ENCODE measurements at regions not wholly inside any gene's neighbourhood (a gene's known extent, or its start where the extent isn't known, plus 50 kb on each side); places are given as distances from the start of the nearest gene placed in this dataset.

DNA sequence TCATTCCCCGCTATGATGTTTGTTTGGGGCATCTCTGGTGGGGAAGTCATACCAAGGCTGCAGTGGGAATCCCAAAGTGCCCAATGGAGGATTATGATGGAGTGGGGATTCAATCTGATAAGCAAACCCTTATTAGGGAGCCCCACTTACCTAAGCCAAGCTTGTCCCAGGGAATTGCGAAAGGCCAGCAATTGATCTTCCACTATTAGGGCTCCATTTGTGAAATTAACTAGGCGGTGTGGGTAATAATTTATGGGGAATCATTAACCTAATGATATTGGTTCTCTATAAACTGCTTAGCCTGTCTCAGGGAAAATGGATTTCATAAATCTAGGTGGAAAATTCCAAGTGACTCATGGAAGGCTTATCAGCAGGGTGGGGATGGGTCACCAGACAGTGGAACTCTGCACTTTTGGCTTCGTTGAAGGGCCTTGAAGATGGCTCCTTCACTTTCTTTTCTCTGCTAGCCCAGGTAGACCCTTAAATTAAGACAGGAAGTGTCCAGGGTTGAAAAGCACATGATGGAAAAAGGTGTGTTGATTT, 113.0 kb upstream of the WSCD2 start:
- H3K36me3 ChIP-seq (ENCODE audit: control insufficient read depth, insufficient read depth, low read length, severe bottlenecking) = no peaks in the 10 kb centered on the region
- no peaks in the 10 kb centered on the region for H3K4me1 ChIP-seq (ENCODE audit: control insufficient read depth, insufficient read depth, low read length)
- no peak overlapping the region for H3K4me3 ChIP-seq (ENCODE audit: low read length)
- H3K9ac ChIP-seq (ENCODE audit: low read length) = no peak overlapping the region
- H3K27me3 ChIP-seq (replicated peaks; ENCODE audit: control insufficient read depth, insufficient read depth, low read length) = peaks cover 20% of the 10 kb centered on the region
- H3K9me3 ChIP-seq (ENCODE audit: control insufficient read depth, low read length) = no peaks in the 10 kb centered on the region
- no peak for DNase-seq (ENCODE audit: low read depth)

DNA sequence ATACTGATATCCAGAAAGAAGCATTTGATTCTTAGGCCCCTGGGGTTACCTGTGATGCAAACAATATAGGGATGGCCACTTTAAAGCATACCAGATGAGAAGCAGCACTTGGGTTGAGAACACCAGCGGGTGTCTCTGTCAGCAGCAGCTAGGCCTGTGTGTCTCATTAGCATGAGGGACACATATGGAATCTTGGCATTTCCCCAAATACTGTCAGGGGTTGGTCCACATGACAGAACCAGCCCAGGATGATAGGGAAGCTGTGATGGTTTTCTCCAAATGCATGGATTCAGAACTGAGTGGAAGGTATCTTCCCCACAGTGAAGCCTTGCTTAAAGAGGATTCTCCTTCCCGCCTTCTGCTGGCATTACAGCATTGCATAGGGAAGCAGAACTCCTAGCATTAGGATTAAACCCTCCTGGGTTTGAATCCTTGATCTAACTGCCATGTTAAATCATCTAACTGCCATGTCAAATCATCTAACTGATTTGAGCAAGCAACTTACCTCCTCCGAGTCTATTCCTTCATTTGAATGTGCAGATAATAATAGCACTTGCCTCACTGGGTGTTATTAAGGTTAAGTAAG, 111.5 kb upstream of the WSCD2 start:
- H3K27me3 ChIP-seq (replicated peaks; ENCODE audit: control insufficient read depth, insufficient read depth, low read length) = peaks cover 20% of the 10 kb centered on the region
- DNase-seq (ENCODE audit: low read depth) = no peak
- no peak overlapping the region for H3K4me3 ChIP-seq (ENCODE audit: low read length)

DNA sequence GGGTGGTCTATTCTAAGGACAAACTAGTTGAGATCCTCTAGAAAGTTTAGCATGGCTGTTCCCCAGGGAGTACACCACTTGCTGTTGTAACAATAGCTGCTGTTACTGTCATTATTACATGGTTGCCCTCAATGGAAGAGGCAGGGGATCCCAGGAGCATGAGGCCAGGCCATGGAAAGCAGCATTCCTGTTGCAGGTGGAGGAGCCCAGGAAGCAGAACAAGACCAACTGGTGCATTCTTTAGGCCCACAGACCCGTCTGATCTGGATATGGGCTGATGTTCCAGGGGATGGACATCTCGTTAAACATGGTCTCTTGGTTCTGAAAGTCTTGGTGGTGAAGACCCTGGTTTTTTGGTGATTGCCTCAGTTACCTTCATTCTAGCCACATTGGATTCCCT, 109.2 kb upstream of the WSCD2 start:
- Histone ChIP-seq H3K9me3 (ENCODE audit: control insufficient read depth, low read length) (no peaks in the 10 kb centered on the region), H3K4me3 (ENCODE audit: low read length) (no peak overlapping the region), H3K4me1 (ENCODE audit: control insufficient read depth, insufficient read depth, low read length) (no peaks in the 10 kb centered on the region), H3K36me3 (ENCODE audit: control insufficient read depth, insufficient read depth, low read length, severe bottlenecking) (no peaks in the 10 kb centered on the region), H3K9ac (ENCODE audit: low read length) (no peak overlapping the region), H3K27me3 (replicated peaks; ENCODE audit: control insufficient read depth, insufficient read depth, low read length) (peaks cover 11% of the 10 kb centered on the region)
- DNase-seq (ENCODE audit: low read depth) = no peak

More for the DNA sequence above, 111.5 kb upstream of the WSCD2 start:
- no peaks in the 10 kb centered on the region for H3K9me3 ChIP-seq (ENCODE audit: control insufficient read depth, low read length)
- no peak overlapping the region for H3K9ac ChIP-seq (ENCODE audit: low read length)
- H3K36me3 ChIP-seq (ENCODE audit: control insufficient read depth, insufficient read depth, low read length, severe bottlenecking) = no peaks in the 10 kb centered on the region
- no peaks in the 10 kb centered on the region for H3K4me1 ChIP-seq (ENCODE audit: control insufficient read depth, insufficient read depth, low read length)

DNA sequence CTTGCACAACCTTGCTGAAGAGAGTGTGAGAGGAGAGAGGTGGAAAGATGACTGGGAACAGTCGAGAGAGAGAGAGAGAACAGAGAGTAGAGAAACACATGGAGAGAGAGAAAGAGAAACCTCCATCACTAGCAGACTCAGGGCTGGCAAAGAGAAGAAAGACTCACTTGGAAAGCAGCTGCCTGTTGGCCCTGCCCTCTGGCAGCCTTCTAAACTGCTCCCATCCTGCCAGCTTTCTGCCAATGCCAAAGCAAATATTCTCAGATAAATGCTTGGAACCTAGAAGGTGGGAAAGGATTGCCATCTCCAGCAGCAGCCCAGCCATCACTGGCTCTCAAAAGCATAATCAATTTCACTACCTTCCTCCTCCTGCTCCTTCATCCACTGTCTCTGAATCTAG, 107.9 kb upstream of the WSCD2 start:
- Histone ChIP-seq H3K4me3 (ENCODE audit: low read length) (no peak overlapping the region), H3K27me3 (replicated peaks; ENCODE audit: control insufficient read depth, insufficient read depth, low read length) (peaks cover 4% of the 10 kb centered on the region), H3K4me1 (ENCODE audit: control insufficient read depth, insufficient read depth, low read length) (no peaks in the 10 kb centered on the region), H3K9ac (ENCODE audit: low read length) (no peak overlapping the region), H3K36me3 (ENCODE audit: control insufficient read depth, insufficient read depth, low read length, severe bottlenecking) (no peaks in the 10 kb centered on the region), H3K9me3 (ENCODE audit: control insufficient read depth, low read length) (no peaks in the 10 kb centered on the region)
- DNase-seq (ENCODE audit: low read depth) = no peak

DNA sequence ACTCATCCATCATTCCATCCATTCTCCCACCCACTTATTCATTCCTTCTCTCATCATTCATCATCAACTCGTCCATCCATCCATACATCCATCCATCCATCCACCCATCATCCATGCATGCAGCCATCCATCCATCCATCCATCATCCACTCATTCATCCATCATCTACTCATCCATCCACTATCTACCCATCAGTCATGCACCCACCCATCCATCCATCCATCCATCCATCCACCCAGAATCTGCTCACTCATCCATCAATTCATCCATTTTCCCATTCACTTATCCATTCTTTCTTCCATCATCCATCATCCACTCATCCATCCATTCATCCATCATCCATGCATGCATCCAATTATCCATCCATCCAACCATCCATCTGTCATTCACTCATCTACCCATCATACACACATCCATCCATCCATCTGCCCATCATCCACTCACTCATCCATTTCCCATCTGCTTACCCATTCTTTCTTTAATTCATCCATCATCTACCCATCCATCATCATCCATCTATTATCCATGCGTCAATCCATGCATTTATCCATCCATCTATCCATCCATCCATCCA, 107.1 kb upstream of the WSCD2 start:
- H3K9me3 ChIP-seq (ENCODE audit: control insufficient read depth, low read length) = no peaks in the 10 kb centered on the region
- H3K4me3 ChIP-seq (ENCODE audit: low read length) = no peak overlapping the region
- no peak overlapping the region for H3K9ac ChIP-seq (ENCODE audit: low read length)
- H3K36me3 ChIP-seq (ENCODE audit: control insufficient read depth, insufficient read depth, low read length, severe bottlenecking) = no peaks in the 10 kb centered on the region
- no peaks in the 10 kb centered on the region for H3K4me1 ChIP-seq (ENCODE audit: control insufficient read depth, insufficient read depth, low read length)
- no peak for DNase-seq (ENCODE audit: low read depth)
- H3K27me3 ChIP-seq (replicated peaks; ENCODE audit: control insufficient read depth, insufficient read depth, low read length) = peaks cover 4% of the 10 kb centered on the region

DNA sequence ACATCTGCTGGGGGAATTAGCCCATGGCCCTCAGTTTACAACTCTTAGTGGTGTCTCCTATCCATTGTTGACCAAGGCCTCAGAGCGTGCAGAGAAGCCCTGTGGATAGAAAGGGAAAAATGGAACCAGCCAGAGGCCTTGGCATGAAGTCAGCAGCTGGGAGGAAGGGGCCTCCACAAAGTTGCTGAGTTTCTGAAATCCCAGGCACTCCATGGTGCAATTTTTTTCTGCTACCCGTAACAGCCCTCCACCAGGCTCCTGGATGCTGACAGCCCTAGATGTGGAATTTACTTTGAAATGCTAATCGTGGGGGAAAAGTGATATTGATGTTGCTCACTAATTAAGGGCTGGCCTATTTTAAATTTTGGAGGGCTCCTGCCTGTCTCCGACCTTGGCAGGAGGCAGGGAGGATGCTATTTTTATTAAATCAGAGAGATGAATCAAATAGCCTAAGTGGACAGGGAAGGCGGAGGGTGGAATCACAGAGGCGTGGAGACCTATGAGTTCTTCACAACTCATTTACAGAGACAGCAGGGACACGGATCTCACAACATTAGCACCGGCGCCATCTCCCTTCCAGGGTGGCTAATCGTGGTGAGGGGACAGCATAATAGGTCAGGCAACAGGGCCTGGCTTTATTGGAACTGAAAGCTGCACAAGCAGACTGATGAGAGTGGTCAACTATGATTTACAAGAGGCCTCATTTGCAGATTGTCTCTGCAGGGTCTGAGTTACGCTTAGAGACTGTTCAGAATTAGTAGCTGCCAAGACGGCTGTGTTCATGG, 99.8 kb upstream of the WSCD2 start:
- Histone ChIP-seq H3K9ac (ENCODE audit: low read length) (no peak overlapping the region), H3K4me3 (ENCODE audit: low read length) (no peak overlapping the region), H3K36me3 (ENCODE audit: control insufficient read depth, insufficient read depth, low read length, severe bottlenecking) (no peaks in the 10 kb centered on the region), H3K27me3 (replicated peaks; ENCODE audit: control insufficient read depth, insufficient read depth, low read length) (no peaks in the 10 kb centered on the region), H3K4me1 (ENCODE audit: control insufficient read depth, insufficient read depth, low read length) (no peaks in the 10 kb centered on the region), H3K9me3 (ENCODE audit: control insufficient read depth, low read length) (no peaks in the 10 kb centered on the region)
- DNase-seq (ENCODE audit: low read depth) = no peak

DNA sequence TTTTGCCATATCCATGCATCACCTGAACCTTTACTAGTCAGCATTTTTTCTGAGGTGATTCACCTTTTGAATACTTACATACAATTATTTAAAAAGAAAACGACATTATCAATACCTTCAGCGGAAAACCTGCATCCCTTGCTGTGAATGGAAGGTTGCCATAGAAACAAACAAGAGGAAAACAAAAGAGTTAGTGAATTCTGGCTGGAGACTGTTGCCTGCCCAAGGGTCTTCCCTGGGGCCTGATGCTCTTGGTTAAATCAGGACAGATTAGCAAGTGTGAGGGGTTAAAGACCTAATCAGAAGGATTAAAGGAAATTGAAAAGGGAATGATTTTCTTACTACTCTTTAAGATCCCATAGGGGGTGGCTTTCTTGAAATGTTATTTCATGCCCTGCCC, 96.0 kb upstream of the WSCD2 start:
- peaks cover 9% of the 10 kb centered on the region for H3K27me3 ChIP-seq (replicated peaks; ENCODE audit: control insufficient read depth, insufficient read depth, low read length)
- H3K4me3 ChIP-seq (ENCODE audit: low read length) = no peak overlapping the region
- peaks cover 5% of the 10 kb centered on the region for H3K9me3 ChIP-seq (ENCODE audit: control insufficient read depth, low read length)
- no peak for DNase-seq (ENCODE audit: low read depth)
- no peak overlapping the region for H3K9ac ChIP-seq (ENCODE audit: low read length)
- no peaks in the 10 kb centered on the region for H3K4me1 ChIP-seq (ENCODE audit: control insufficient read depth, insufficient read depth, low read length)
- no peaks in the 10 kb centered on the region for H3K36me3 ChIP-seq (ENCODE audit: control insufficient read depth, insufficient read depth, low read length, severe bottlenecking)

DNA sequence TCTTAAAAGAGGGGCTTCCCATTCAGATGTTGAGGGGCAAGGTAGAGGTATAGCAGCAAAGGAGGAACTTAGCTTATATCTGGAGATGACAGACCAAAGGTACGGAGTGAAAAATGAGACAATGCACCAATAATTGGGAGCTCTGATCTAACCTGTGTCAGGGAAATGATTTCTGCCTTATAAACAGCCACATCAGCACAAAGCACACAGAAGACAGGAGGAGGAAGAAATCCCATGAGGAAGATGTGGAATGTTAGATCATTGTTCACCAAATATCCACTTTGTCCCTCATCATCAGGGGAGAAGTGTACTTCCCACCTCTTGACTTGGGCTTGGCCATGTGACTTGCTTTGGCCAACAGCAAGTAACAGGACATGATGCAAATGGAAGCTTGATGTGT, 93.7 kb upstream of the WSCD2 start:
- Histone ChIP-seq H3K4me3 (ENCODE audit: low read length) (no peak overlapping the region), H3K27me3 (replicated peaks; ENCODE audit: control insufficient read depth, insufficient read depth, low read length) (peaks cover 9% of the 10 kb centered on the region), H3K9me3 (ENCODE audit: control insufficient read depth, low read length) (peaks cover 5% of the 10 kb centered on the region), H3K4me1 (ENCODE audit: control insufficient read depth, insufficient read depth, low read length) (no peaks in the 10 kb centered on the region), H3K9ac (ENCODE audit: low read length) (no peak overlapping the region), H3K36me3 (ENCODE audit: control insufficient read depth, insufficient read depth, low read length, severe bottlenecking) (no peaks in the 10 kb centered on the region)
- no peak for DNase-seq (ENCODE audit: low read depth)

DNA sequence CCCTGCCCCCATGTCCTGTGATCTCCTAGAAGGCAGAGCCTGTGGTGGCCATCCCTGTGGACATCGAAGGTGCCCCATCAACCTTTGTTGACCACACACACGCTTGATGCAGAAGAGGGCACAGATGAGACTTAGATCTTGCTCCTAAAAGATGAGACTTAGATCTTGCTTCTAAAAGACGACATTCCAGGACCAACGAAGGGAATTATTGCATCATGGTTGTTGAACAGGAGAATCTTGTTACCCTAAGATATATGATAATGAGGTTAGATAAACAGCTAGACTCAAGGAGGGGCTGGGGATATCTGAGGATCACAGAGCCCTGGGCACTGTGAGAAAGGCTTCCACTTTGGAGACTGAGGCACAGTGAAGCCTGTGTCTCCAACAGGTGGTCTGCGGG, 91.1 kb upstream of the WSCD2 start:
- Histone ChIP-seq H3K27me3 (replicated peaks; ENCODE audit: control insufficient read depth, insufficient read depth, low read length) (peaks cover 9% of the 10 kb centered on the region), H3K4me3 (ENCODE audit: low read length) (no peak overlapping the region), H3K4me1 (ENCODE audit: control insufficient read depth, insufficient read depth, low read length) (no peaks in the 10 kb centered on the region), H3K9ac (ENCODE audit: low read length) (no peak overlapping the region), H3K36me3 (ENCODE audit: control insufficient read depth, insufficient read depth, low read length, severe bottlenecking) (no peaks in the 10 kb centered on the region), H3K9me3 (ENCODE audit: control insufficient read depth, low read length) (peaks cover 5% of the 10 kb centered on the region)
- no peak for DNase-seq (ENCODE audit: low read depth)

DNA sequence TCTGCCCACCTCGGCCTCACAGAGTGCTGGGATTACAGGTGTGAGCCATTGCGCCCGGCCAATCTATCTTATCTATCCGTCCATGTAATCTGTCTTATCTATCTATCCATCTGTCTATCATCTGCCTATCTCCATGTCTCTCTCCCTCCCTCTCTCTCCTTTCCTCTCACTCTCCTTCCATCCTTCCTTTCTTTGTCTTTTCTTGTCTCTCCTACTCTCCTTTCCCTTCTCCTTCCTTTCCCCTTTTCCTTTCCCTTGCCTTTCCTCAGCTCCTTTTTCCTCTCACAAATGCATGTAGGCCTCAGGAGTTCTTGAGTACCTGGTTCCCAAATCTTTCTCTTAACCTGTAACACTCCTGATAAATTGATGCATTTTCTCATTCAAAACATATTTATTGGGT, 89.3 kb upstream of the WSCD2 start:
- Histone ChIP-seq H3K36me3 (ENCODE audit: control insufficient read depth, insufficient read depth, low read length, severe bottlenecking) (no peaks in the 10 kb centered on the region), H3K27me3 (replicated peaks; ENCODE audit: control insufficient read depth, insufficient read depth, low read length) (peaks cover 9% of the 10 kb centered on the region), H3K4me3 (ENCODE audit: low read length) (no peak overlapping the region), H3K9ac (ENCODE audit: low read length) (no peak overlapping the region), H3K4me1 (ENCODE audit: control insufficient read depth, insufficient read depth, low read length) (no peaks in the 10 kb centered on the region), H3K9me3 (ENCODE audit: control insufficient read depth, low read length) (peaks cover 5% of the 10 kb centered on the region)
- DNase-seq (ENCODE audit: low read depth) = no peak

DNA sequence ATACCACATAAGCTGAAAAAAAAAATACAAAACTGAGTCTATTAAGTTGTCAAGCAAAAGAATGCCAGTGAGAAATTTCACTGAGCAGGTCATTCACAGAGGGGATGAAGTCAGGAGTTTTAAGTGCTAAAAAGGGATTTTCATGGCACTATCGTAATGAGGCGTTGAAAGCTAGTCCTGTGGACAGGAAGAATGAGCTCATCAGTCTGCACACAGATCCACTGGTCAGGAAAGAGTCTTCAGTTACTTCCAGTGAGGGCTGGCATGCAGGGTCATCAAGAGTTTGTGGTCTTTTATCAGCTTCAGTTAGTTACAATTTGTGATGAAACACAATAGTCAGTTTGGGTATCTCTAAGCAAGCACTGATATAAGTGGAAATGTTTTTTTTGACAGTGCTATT, 88.1 kb upstream of the WSCD2 start:
- Histone ChIP-seq H3K9me3 (ENCODE audit: control insufficient read depth, low read length) (peaks cover under 1% of the 10 kb centered on the region), H3K9ac (ENCODE audit: low read length) (no peak overlapping the region), H3K4me1 (ENCODE audit: control insufficient read depth, insufficient read depth, low read length) (no peaks in the 10 kb centered on the region), H3K4me3 (ENCODE audit: low read length) (no peak overlapping the region), H3K36me3 (ENCODE audit: control insufficient read depth, insufficient read depth, low read length, severe bottlenecking) (no peaks in the 10 kb centered on the region), H3K27me3 (replicated peaks; ENCODE audit: control insufficient read depth, insufficient read depth, low read length) (peaks cover 14% of the 10 kb centered on the region)
- no peak for DNase-seq (ENCODE audit: low read depth)

Data from adipocyte (in vitro differentiated cells).